T47D (cell line): ENCODE measurements at regions not wholly inside any gene's neighbourhood (a gene's known extent, or its start where the extent isn't known, plus 50 kb on each side); places are given as distances from the start of the nearest gene placed in this dataset.
"Not testable (repeated sequence)": the region's sequence is repeated elsewhere in the genome, so short reads cannot be mapped to it uniquely, and the experiment has no call there.

Source experiments
- DNase-seq, 2 experiments: peaks; one replicate each; pipeline versions ENCODE4 v3.0.0 to v3.0.0-alpha.2; 2011 to 2012; ENCODE audit warnings: low read depth in 1 of 2, low spot score in 1 of 2
- JUND ChIP-seq: IDR thresholded peaks from 2 replicates; pipeline ENCODE4 v1.6.1; 2012; ENCODE audit warnings: low read depth
- in situ Hi-C: cut with HindIII; loops from 2 replicates; pipeline ENCODE4 v1.10.0; 2016; ENCODE audit warnings: low sequenced_read_pairs, low pct_unique_long_range_greater_than_20kb

DNA sequence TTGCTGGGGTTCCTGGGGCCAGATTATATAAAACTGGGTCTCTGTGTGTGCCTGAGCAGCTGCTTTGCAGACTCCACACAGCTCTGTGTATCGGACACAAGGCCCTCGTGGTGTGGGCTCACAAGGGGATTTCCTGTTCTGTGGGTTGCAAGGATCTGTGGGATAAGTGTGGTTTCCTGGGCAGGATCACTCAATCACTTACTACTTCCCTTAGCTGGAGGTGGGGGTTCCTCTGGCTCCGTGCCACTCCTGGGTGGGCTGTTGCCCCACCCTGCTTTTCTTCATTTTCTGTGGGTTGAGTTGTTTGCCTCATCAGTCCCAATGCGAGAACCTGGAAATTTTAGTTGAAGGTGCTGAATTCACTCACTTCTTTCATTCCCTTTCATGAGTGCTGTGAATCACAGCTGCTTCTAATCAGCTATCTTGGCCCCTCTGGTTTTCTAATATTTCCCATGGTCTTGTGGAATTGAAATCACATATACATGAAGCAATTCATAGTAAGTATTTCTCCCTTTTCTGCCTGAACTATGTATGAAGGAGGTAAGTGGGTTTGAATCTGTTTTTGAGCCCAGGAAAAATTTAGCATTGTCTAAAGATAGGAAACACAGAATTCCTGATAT, 196.3 kb downstream of the DCDC2C start:
- no peak for DNase-seq
- TF ChIP-seq JUND = no peak
- in situ Hi-C loops = no loop called here

- in situ Hi-C loops = no loop called here
Observed at GRCh38 chr2:3902131-3902530, 198.8 kb downstream of the DCDC2C start.

DNA sequence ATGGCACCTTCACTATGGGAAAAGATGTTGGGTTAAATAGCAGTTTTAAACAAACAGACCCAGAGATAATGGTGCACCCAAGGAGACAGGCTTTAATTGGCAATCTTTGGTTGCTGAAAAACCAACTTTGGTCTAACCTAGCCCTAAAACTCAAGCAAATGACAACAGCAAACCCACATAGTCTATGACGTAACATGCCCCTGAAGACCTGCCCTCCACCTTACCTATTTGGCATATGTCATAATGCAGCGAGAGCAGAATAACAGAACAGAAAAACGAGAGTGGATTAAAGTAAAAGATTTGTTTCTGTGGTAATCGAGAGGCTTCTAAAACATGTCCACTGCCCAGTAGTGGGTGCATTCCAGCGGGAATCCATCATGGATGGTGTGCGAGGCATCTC, 200.7 kb downstream of the DCDC2C start:
- TF ChIP-seq JUND = no peak
- in situ Hi-C loops = no loop called here

More at GRCh38 chr2:3902131-3902530, 198.8 kb downstream of the DCDC2C start:
- TF ChIP-seq JUND = no peak
- DNase-seq = no peak

DNA sequence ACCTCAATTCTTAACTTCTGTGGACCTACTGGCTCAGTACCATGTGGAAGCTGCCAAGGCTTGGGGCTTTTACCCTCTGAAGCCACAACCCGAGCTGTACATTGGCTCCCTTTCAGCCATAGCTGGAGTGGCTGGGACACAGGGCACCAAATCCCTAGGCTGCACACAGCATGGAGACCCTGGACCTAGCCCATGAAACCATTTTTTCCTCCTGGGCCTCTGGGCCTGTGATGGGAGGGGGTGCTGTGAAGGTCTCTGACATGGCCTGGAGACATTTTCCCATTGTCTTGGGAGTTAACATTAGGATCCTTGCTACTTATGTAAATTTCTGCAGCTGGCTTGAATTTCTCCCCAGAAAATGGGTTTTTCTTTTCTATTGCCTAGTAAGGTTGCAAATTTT, 205.1 kb downstream of the DCDC2C start:
- DNase-seq, in situ Hi-C loops: not testable (repeated sequence)

More for the DNA sequence above, 200.7 kb downstream of the DCDC2C start:
- DNase-seq = no peak

DNA sequence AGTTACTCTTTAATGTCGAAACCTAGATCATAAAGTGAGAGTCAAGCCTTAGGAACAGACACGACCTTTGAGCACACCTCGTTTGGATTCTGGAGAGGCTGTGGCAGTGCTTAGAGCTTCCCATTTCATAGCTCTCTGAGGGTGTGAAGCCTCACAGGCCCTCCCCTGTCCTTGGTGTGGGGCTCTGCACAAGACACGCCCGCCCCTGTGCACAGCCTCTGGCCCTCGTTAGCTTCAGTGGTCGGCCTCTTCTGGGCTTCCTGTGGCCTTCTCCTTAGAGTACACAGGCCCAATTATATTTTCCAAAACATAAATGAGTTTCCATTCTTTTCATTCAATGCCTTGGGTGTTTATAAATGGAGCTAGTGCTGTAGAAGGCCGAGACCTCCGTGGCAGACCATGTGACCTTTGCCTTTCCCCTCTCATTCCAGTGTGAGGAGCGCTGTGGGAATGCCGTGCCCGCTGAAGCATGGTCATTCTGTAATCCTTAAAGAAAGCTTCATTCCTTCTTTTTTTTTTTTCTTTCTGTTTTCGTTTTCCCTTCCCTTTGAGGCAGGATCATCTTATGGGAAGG, 208.6 kb downstream of the DCDC2C start:
- TF ChIP-seq JUND = no peak

GRCh38 chr2:3913166-3913565, 209.8 kb downstream of the DCDC2C start:
- TF ChIP-seq JUND = no peak
- no peak for DNase-seq
- in situ Hi-C loops = no loop called here

More for the DNA sequence above, 208.6 kb downstream of the DCDC2C start:
- in situ Hi-C loops = no loop called here
- DNase-seq = no peak

DNA sequence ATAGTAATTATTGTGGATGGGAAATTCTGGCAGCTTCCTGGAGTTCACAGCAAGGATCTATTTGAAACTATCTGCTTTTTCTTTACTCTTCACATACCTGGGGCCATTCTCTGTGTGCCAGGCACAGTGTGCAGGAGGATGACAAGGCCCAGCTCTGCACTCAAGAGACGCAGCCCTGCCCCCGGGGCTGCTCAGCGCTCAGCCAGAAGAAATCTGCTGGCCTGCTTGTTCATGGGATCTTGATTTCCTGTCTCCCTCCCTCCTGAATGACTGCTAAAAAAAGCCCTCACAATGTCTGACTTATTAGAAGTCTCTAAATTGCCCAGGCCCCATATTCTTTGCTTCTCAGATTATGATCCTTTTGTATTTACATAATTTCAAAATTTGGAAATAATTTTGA, 210.9 kb downstream of the DCDC2C start:
- TF ChIP-seq JUND = no peak
- no peak for DNase-seq
- in situ Hi-C loops = no loop called here

DNA sequence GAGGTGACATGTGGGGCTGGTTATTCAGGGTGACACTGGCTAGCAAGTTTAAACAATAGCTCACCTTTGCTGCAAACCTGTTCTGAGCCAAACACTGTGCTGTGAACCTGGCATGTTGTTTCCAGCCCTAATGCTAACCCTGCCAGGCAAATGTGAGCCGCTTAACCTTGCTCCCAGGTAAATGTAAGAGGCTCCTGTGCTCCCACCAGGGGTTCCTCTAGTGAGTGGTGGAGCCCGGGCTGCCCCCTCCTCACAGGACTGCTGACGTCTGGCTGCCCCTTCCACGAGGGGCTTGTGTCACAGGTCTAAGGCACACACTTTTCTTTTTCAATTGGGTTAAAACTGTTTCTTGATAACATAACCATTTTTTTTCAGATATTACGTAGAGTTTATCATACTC, 223.7 kb downstream of the DCDC2C start:
- TF ChIP-seq JUND = no peak
- in situ Hi-C loops = no loop called here
- peak in 1 of 2 experiments; percentile 26 for DNase-seq

DNA sequence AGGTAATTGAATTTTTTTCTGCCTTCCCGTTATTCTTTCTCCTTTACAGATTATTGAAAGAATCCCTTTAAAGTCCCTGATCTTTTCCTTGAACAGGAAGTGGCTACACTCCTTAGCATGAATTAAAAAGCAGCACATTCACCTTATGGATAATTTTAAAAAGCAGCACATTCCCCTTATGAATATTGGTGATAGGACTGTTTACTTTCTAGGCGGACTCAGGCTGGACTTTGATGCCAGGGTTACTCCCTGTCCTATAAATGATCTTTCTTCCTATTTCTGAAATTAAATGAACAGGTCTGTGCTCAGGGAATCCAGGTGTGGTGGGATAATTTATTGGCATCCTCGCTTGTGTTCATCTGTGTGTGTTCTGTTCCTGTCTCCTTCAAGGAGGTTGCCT, 226.0 kb downstream of the DCDC2C start:
- in situ Hi-C loops = no loop called here
- no peak for DNase-seq
- TF ChIP-seq JUND = no peak

GRCh38 chr2:3930246-3930645, 226.9 kb downstream of the DCDC2C start:
- TF ChIP-seq JUND = no peak
- in situ Hi-C loops = no loop called here
- DNase-seq = no peak

DNA sequence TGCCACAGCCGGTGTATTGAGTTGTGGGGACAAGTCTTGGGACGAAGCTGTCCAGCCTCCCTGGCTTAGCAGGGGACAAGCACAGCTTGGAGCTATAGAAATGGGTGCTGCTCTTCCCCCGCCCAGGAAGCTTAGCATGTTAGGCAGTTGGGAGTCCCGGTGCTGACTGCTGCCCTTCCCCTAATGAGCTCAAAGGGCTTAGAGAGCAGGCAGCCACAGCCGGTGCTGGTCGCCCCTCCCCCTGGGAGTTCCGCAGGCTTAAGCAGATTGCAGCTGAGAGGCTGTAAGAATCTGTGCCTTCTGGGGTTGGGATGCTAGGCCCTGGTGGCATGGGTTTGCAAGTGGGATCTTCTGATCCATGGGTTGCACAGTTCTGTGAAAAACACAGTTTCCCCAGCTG, 237.3 kb downstream of the DCDC2C start:
- DNase-seq = no peak
- TF ChIP-seq JUND = no peak
- in situ Hi-C loops = no loop called here

GRCh38 chr2:3942841-3943240, 239.5 kb downstream of the DCDC2C start:
- TF ChIP-seq JUND = no peak
- in situ Hi-C loops = no loop called here

DNA sequence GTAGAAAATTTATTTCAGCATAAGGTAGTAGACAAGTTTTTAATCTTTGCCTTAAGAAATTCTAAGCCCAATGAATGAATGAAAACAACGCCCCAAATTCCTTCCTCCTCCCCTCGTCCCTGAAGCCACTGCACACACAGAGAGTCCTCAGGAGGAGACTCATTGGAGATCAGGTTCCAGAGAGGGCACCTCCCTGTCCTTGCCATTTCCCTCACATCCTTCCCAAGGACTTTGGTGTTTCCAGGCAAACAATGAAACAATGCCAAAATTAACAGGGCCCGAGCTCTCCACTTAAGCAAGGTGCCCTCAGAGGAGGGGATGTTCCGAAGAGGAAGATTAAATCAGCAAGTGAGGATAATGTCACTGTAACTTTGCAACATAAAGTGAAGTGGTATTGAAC, 240.7 kb downstream of the DCDC2C start:
- TF ChIP-seq JUND = no peak
- DNase-seq = no peak
- in situ Hi-C loops = no loop called here

More at GRCh38 chr2:3942841-3943240, 239.5 kb downstream of the DCDC2C start:
- DNase-seq = no peak

DNA sequence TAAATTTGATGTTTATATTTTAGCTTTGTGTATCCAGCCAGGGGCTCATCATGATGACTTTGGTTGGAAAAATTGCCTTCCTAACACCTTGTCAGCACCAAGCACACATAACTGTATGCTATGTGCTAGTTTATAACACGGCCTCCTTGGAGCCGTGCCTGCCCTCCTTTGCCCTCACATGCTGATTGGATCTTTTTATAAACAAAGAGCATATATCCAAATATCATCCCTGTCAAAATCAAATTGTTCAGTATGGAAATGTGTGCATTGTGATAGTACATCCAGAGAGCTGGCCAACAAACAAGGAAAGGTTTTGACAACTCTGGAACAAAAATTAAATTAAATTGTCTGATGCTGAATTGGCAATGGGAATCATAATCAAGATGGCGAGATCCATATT, 241.5 kb downstream of the DCDC2C start:
- in situ Hi-C loops = no loop called here
- DNase-seq = no peak
- TF ChIP-seq JUND = no peak
